Caco-2 (cell line): ENCODE measurements at regions not wholly inside any gene's neighbourhood (a gene's known extent, or its start where the extent isn't known, plus 50 kb on each side); places are given as distances from the start of the nearest gene placed in this dataset.

ENCODE experiments used
- BruUV-seq: library from RNA; stranded (reverse); fragments of 400-500 nt; replicated peaks from 2 replicates; lab custom pipeline; 2021; lab: Mats Ljungman, UMichigan
- CTCF ChIA-PET: fragments of 300-600 bp; sonication (Branson Sonifier 250); formaldehyde crosslinking; loops from one replicate; lab custom pipeline; 2022; ENCODE audit warnings: antibody characterized with exemption; lab: Charles Lee
- POLR2A ChIA-PET: fragments of 300-600 bp; sonication (Branson Sonifier 250); formaldehyde crosslinking; loops from one replicate; lab custom pipeline; 2022; ENCODE audit warnings: antibody characterized with exemption; lab: Charles Lee
- DNase-seq, 2 experiments: peaks; one replicate each; pipeline versions ENCODE4 v3.0.0 to v3.0.0-alpha.2; 2020 to 2022
- H3K27me3 ChIP-seq: replicated peaks from 2 replicates; pipeline ENCODE4 v1.6.0; 2011; ENCODE audit warnings: low read length; ENCODE audit not compliant: control insufficient read depth, insufficient read depth
- H3K36me3 ChIP-seq: 2 replicates; pipeline ENCODE4 v1.5.1; 2011; ENCODE audit warnings: low read length; ENCODE audit not compliant: control insufficient read depth, insufficient read depth
- H3K4me1 ChIP-seq: fragments of 250-450 bp; sonication (Bioruptor Pico); 2 replicates; pipeline ENCODE4 v1.5.1; 2020; ENCODE audit warnings: mild to moderate bottlenecking
- H3K4me3 ChIP-seq: 2 replicates; pipeline ENCODE4 v1.5.1; 2011; ENCODE audit warnings: low read depth, mild to moderate bottlenecking, control low read depth, low read length
- H3K9me3 ChIP-seq: fragments of 250-450 bp; sonication (Bioruptor Pico); 2 replicates; pipeline ENCODE4 v1.5.1; 2020; ENCODE audit warnings: mild to moderate bottlenecking, moderate library complexity
- H3K27ac Mint-ChIP-seq: one replicate; pipeline ENCODE4 v1.8.0; 2022; ENCODE audit warnings: mixed read lengths; ENCODE audit not compliant: unreplicated experiment
- H3K27me3 Mint-ChIP-seq: one replicate; pipeline ENCODE4 v1.8.0; 2022; ENCODE audit warnings: mixed read lengths; ENCODE audit not compliant: insufficient read depth, unreplicated experiment
- H3K36me3 Mint-ChIP-seq: one replicate; pipeline ENCODE4 v1.8.0; 2022; ENCODE audit warnings: mild to moderate bottlenecking, mixed read lengths; ENCODE audit not compliant: insufficient read depth, unreplicated experiment
- H3K4me1 Mint-ChIP-seq: one replicate; pipeline ENCODE4 v1.8.0; 2022; ENCODE audit warnings: low read depth, mixed read lengths; ENCODE audit not compliant: unreplicated experiment
- H3K4me3 Mint-ChIP-seq: one replicate; pipeline ENCODE4 v1.8.0; 2022; ENCODE audit warnings: mild to moderate bottlenecking, moderate library complexity, mixed read lengths; ENCODE audit not compliant: unreplicated experiment
- H3K9me3 Mint-ChIP-seq: one replicate; pipeline ENCODE4 v1.8.0; 2022; ENCODE audit warnings: mixed read lengths; ENCODE audit not compliant: unreplicated experiment
- CTCF ChIP-seq, 2 experiments: fragments of 200-600 bp in 1 of 2; IDR thresholded peaks; 1 replicate in 1 of 2; 2 replicates in 1 of 2; pipeline versions ENCODE4 v1.5.1 to v1.8.0; 2011 to 2022; ENCODE audit warnings: antibody characterized with exemption in 1 of 2, control low read depth in 1 of 2, inconsistent platforms in 1 of 2, low read depth in 1 of 2, low read length in 1 of 2, mild to moderate bottlenecking in 1 of 2, moderate library complexity in 1 of 2; ENCODE audit not compliant: insufficient read depth in 1 of 2, severe bottlenecking in 1 of 2, unreplicated experiment in 1 of 2
- intact Hi-C: fragments of 100-400 bp; cut with micrococcal nuclease; formaldehyde crosslinking; loops from one replicate; pipeline ENCODE4 v1.10.0; 2022; ENCODE audit not compliant: unreplicated experiment

GRCh38 chr13:83752141-83752540 lies 130.1 kb downstream of the SLITRK1 start:
- DNase-seq, result peak in 1 of 2 experiments; percentile 17
- peaks cover 27% of the 10 kb centered on the region for H3K4me1 ChIP-seq
- peaks cover 31% of the 10 kb centered on the region for H3K9me3 Mint-ChIP-seq
- BruUV-seq, result no TSS peak
- TF ChIP-seq CTCF (IDR thresholded peaks at IDR 0.05; ENCODE audit: insufficient read depth in 1 of 2, low read depth in 1 of 2, low read length in 1 of 2, severe bottlenecking in 1 of 2, unreplicated experiment in 1 of 2), result no peak
- CTCF ChIA-PET, result no interaction called here
- no peaks in the 10 kb centered on the region for H3K27me3 Mint-ChIP-seq
- peaks cover 14% of the 10 kb centered on the region for H3K4me1 Mint-ChIP-seq
- peaks cover 12% of the 10 kb centered on the region for H3K9me3 ChIP-seq
- intact Hi-C loops, result no loop called here
- POLR2A ChIA-PET, result no interaction called here
- H3K4me3 ChIP-seq, result no peak overlapping the region
- H3K27me3 ChIP-seq, result no peaks in the 10 kb centered on the region
- no peaks in the 10 kb centered on the region for H3K36me3 Mint-ChIP-seq
- H3K36me3 ChIP-seq, result no peaks in the 10 kb centered on the region
- H3K4me3 Mint-ChIP-seq, result peak overlapping the region; percentile 61
- peak overlapping the region; percentile 87 for H3K27ac Mint-ChIP-seq

- Mint-ChIP-seq H3K27me3 (peaks cover 3% of the 10 kb centered on the region), H3K36me3 (no peaks in the 10 kb centered on the region)
- CTCF ChIA-PET, result no interaction called here
These were observed 141.7 kb downstream of the SLITRK1 start for GRCh38 chr13:83740622-83741021.

GRCh38 chr13:83738407-83738806 lies 143.9 kb downstream of the SLITRK1 start:
- H3K27ac Mint-ChIP-seq, result no peak overlapping the region
- ChIA-PET CTCF (no interaction called here), POLR2A (no interaction called here)
- peaks cover 3% of the 10 kb centered on the region for H3K27me3 Mint-ChIP-seq
- Histone ChIP-seq H3K36me3 (no peaks in the 10 kb centered on the region), H3K9me3 (no peaks in the 10 kb centered on the region), H3K27me3 (no peaks in the 10 kb centered on the region), H3K4me1 (no peaks in the 10 kb centered on the region), H3K4me3 (no peak overlapping the region)
- intact Hi-C loops, result no loop called here
- no peaks in the 10 kb centered on the region for H3K4me1 Mint-ChIP-seq
- no peaks in the 10 kb centered on the region for H3K36me3 Mint-ChIP-seq
- no peak for TF ChIP-seq CTCF (IDR thresholded peaks at IDR 0.05; ENCODE audit: insufficient read depth in 1 of 2, low read depth in 1 of 2, low read length in 1 of 2, severe bottlenecking in 1 of 2, unreplicated experiment in 1 of 2)
- DNase-seq, result no peak
- H3K4me3 Mint-ChIP-seq, result no peak overlapping the region
- no peaks in the 10 kb centered on the region for H3K9me3 Mint-ChIP-seq
- no TSS peak for BruUV-seq

More at GRCh38 chr13:83740622-83741021, 141.7 kb downstream of the SLITRK1 start:
- H3K4me1 ChIP-seq, result no peaks in the 10 kb centered on the region
- intact Hi-C loops, result no loop called here
- H3K27ac Mint-ChIP-seq, result no peak overlapping the region
- no peaks in the 10 kb centered on the region for H3K4me1 Mint-ChIP-seq
- POLR2A ChIA-PET, result no interaction called here
- DNase-seq, result no peak
- H3K36me3 ChIP-seq, result no peaks in the 10 kb centered on the region
- no peak for TF ChIP-seq CTCF (IDR thresholded peaks at IDR 0.05; ENCODE audit: insufficient read depth in 1 of 2, low read depth in 1 of 2, low read length in 1 of 2, severe bottlenecking in 1 of 2, unreplicated experiment in 1 of 2)
- no peaks in the 10 kb centered on the region for H3K27me3 ChIP-seq
- H3K9me3 Mint-ChIP-seq, result no peaks in the 10 kb centered on the region
- no TSS peak for BruUV-seq
- H3K9me3 ChIP-seq, result no peaks in the 10 kb centered on the region
- H3K4me3 ChIP-seq, result no peak overlapping the region
- H3K4me3 Mint-ChIP-seq, result no peak overlapping the region
